Activated CD8-positive, alpha-beta T cell treated with anti-CD3 and anti-CD28 coated beads, Interleukin-2, amount 10 ng/mL, durations not matched to agents 7 days and 5 days (primary cell): ENCODE measurements at regions not wholly inside any gene's neighbourhood (a gene's known extent, or its start where the extent isn't known, plus 50 kb on each side); places are given as distances from the start of the nearest gene placed in this dataset.
"Not testable (repeated sequence)": the region's sequence is repeated elsewhere in the genome, so short reads cannot be mapped to it uniquely, and the experiment has no call there.

Source experiments
- ATAC-seq: fragments of 150-1000 bp; cut with Tn5 transposase; one replicate; pipeline ENCODE4 v1.10.0; 2021; ENCODE audit warnings: moderate library complexity
- CTCF ChIA-PET: fragments of 350-600 bp; sonication (Branson Sonifier 250); formaldehyde crosslinking; loops from one replicate; lab custom pipeline; 2021; ENCODE audit warnings: antibody characterized with exemption; lab: Charles Lee
- POLR2A ChIA-PET: fragments of 350-600 bp; sonication (Branson Sonifier 250); formaldehyde crosslinking; loops from one replicate; lab custom pipeline; 2021; ENCODE audit warnings: antibody characterized with exemption; lab: Charles Lee
- DNase-seq: peaks from one replicate; pipeline ENCODE4 v3.0.0-alpha.2; 2020
- H3K27ac Mint-ChIP-seq: one replicate; pipeline ENCODE4 v1.8.0; 2021; ENCODE audit warnings: mild to moderate bottlenecking, mixed read lengths
- H3K27me3 Mint-ChIP-seq: one replicate; pipeline ENCODE4 v1.8.0; 2021; ENCODE audit warnings: low read depth, mixed read lengths
- H3K36me3 Mint-ChIP-seq: one replicate; pipeline ENCODE4 v1.8.0; 2021; ENCODE audit warnings: low read depth, mixed read lengths
- H3K4me1 Mint-ChIP-seq: one replicate; pipeline ENCODE4 v1.8.0; 2021; ENCODE audit warnings: low read depth, mixed read lengths
- H3K4me3 Mint-ChIP-seq: one replicate; pipeline ENCODE4 v1.8.0; 2021; ENCODE audit warnings: mild to moderate bottlenecking, mixed read lengths
- H3K9me3 Mint-ChIP-seq: one replicate; pipeline ENCODE4 v1.8.0; 2022; ENCODE audit warnings: mixed read lengths; ENCODE audit not compliant: insufficient read depth

- H3K4me1 Mint-ChIP-seq = no peaks in the 10 kb centered on the region
- no peaks in the 10 kb centered on the region for H3K36me3 Mint-ChIP-seq
- ATAC-seq (no peak), DNase-seq (no peak)
- no peak overlapping the region for H3K4me3 Mint-ChIP-seq
- H3K27ac Mint-ChIP-seq = no peak overlapping the region
- ChIA-PET POLR2A (no interaction called here), CTCF (no interaction called here)
- H3K9me3 Mint-ChIP-seq = peaks cover 5% of the 10 kb centered on the region
- H3K27me3 Mint-ChIP-seq = no peaks in the 10 kb centered on the region
Measured at GRCh38 chr11:37881741-37882140, 1283.7 kb upstream of the RAG2 start.

- no peaks in the 10 kb centered on the region for H3K27me3 Mint-ChIP-seq
Measured at GRCh38 chr11:37861671-37862070, 1263.6 kb upstream of the RAG2 start.

DNA sequence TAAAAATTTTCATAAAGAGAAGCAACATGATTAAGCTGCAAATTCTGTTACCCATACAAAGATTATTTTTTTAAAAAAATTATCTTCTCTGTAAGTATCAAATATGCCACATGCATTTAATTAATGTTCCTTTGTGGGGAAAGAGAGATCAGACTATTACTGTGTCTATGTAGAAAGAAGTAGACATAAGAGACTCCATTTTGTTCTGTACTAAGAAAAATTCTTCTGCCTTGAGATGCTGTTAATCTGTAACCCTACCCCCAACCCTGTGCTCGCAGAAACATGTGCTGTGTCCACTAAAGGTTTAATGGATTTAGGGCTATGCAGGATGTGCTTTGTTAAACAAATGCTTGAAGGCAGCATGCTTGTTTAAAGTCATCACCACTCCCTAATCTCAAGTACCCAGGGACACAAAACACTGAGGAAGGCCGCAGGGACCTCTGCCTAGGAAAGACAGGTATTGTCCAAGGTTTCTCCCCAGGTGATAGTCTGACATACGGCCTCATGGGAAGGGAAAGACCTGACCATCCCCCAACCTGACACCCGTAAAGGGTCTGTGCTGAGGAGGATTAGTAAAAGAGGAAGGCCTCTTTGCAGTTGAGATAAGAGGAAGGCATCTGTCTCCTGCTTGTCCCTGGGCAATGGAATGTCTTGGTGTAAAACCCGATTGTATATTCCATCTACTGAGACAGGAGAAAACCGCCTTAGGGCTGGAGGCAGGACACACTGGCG is 1260.9 kb upstream of the RAG2 start:
- H3K4me1 Mint-ChIP-seq, ATAC-seq, H3K36me3 Mint-ChIP-seq, H3K27ac Mint-ChIP-seq, H3K27me3 Mint-ChIP-seq, DNase-seq, H3K4me3 Mint-ChIP-seq, H3K9me3 Mint-ChIP-seq, POLR2A ChIA-PET, CTCF ChIA-PET: not testable (repeated sequence)

More at GRCh38 chr11:37861671-37862070, 1263.6 kb upstream of the RAG2 start:
- Mint-ChIP-seq H3K9me3 (no peaks in the 10 kb centered on the region), H3K4me3 (no peak overlapping the region), H3K4me1 (no peaks in the 10 kb centered on the region), H3K27ac (no peak overlapping the region), H3K36me3 (no peaks in the 10 kb centered on the region)
- CTCF ChIA-PET = no interaction called here
- DNase-seq (no peak), ATAC-seq (no peak)
- POLR2A ChIA-PET = no interaction called here

- no peak for ATAC-seq
- Mint-ChIP-seq H3K4me3 (no peak overlapping the region), H3K27me3 (no peaks in the 10 kb centered on the region), H3K27ac (no peak overlapping the region), H3K4me1 (no peaks in the 10 kb centered on the region), H3K36me3 (no peaks in the 10 kb centered on the region), H3K9me3 (peaks cover 5% of the 10 kb centered on the region)
- DNase-seq = no peak
- POLR2A ChIA-PET = no interaction called here
- CTCF ChIA-PET = no interaction called here
Measured at GRCh38 chr11:37858398-37858797, 1260.4 kb upstream of the RAG2 start.

GRCh38 chr11:37857726-37858125 is 1259.7 kb upstream of the RAG2 start:
- Mint-ChIP-seq H3K36me3 (no peaks in the 10 kb centered on the region), H3K9me3 (peaks cover 5% of the 10 kb centered on the region), H3K4me1 (no peaks in the 10 kb centered on the region), H3K27me3 (no peaks in the 10 kb centered on the region), H3K27ac (no peak overlapping the region), H3K4me3 (no peak overlapping the region)
- ChIA-PET POLR2A (no interaction called here), CTCF (no interaction called here)
- DNase-seq (no peak), ATAC-seq (no peak)

DNA sequence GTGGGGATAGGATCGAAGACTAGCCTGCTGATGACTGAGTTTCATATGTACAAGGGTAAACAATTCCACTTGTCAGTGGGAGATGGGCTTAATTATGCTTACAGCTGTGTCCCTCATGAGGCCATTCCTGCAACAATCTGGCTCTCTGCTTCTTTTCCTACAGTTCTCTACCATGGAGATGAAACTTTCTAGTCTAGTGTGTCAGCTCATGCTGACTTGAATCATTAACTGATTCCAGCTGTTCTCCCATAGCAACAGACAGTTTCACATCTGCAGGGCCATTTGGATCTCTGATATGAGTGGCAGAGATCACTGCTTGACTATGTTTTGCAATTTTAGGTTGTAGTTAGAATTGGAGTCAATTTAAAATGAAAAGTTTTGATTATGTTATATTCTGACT is 1251.7 kb upstream of the RAG2 start:
- Mint-ChIP-seq H3K9me3 (peaks cover 8% of the 10 kb centered on the region), H3K36me3 (no peaks in the 10 kb centered on the region), H3K27me3 (no peaks in the 10 kb centered on the region), H3K27ac (no peak overlapping the region), H3K4me1 (no peaks in the 10 kb centered on the region), H3K4me3 (no peak overlapping the region)
- ChIA-PET POLR2A (no interaction called here), CTCF (no interaction called here)
- DNase-seq = no peak
- no peak for ATAC-seq

- CTCF ChIA-PET = no interaction called here
- H3K4me1 Mint-ChIP-seq = no peaks in the 10 kb centered on the region
- ATAC-seq = no peak
- no peak overlapping the region for H3K4me3 Mint-ChIP-seq
- H3K9me3 Mint-ChIP-seq = peaks cover 13% of the 10 kb centered on the region
- H3K36me3 Mint-ChIP-seq = no peaks in the 10 kb centered on the region
- POLR2A ChIA-PET = no interaction called here
- no peak for DNase-seq
- H3K27ac Mint-ChIP-seq = no peak overlapping the region
- H3K27me3 Mint-ChIP-seq = no peaks in the 10 kb centered on the region
Measured at GRCh38 chr11:37843603-37844002, 1245.6 kb upstream of the RAG2 start.

DNA sequence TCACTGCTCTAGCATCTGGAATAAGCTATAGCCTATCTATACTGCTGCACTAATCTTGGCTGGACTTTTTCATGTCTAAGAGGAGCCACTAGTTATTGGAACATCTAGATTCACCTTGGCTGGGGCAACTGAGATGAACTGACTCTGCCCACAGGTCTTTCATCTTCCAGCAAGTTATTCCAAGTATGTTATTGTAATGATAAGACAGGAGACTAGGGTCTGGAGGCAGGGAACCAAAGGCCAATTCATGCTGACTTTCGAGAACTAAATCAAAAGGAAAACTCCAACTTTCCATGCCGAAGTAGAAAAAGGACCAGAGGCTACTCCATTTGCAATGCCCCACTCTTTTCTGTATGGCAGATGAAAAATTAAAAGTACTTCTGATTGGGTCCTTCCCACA is 1243.0 kb upstream of the RAG2 start:
- POLR2A ChIA-PET = no interaction called here
- no peaks in the 10 kb centered on the region for H3K36me3 Mint-ChIP-seq

GRCh38 chr11:37840345-37840744 is 1242.3 kb upstream of the RAG2 start:
- H3K36me3 Mint-ChIP-seq, H3K27me3 Mint-ChIP-seq, DNase-seq, CTCF ChIA-PET, H3K9me3 Mint-ChIP-seq, POLR2A ChIA-PET, H3K4me3 Mint-ChIP-seq, H3K27ac Mint-ChIP-seq, ATAC-seq, H3K4me1 Mint-ChIP-seq: not testable (repeated sequence)

More for the DNA sequence above, 1243.0 kb upstream of the RAG2 start:
- no peaks in the 10 kb centered on the region for H3K4me1 Mint-ChIP-seq
- CTCF ChIA-PET = no interaction called here
- peaks cover 8% of the 10 kb centered on the region for H3K9me3 Mint-ChIP-seq
- no peak overlapping the region for H3K27ac Mint-ChIP-seq
- H3K27me3 Mint-ChIP-seq = no peaks in the 10 kb centered on the region
- DNase-seq = no peak
- no peak for ATAC-seq
- H3K4me3 Mint-ChIP-seq = no peak overlapping the region

DNA sequence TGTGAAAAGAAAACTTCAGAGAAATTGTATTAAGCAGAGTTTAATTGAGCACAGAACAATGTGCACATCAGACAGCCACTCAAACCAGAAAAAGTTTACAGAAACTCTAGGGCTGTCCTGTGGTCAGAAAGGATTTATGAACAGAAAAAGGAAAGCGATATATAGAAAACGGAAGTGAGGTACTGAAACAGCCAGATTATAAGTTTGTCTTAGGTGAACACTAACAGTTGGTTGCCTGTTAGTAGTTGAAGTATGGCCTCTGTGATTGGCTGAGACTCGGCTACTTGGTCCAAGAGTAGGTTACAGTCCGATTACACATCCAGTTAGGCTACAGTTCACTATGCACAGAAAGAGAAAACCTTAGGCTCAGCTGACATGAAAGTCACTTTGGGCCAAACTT is 1232.5 kb upstream of the RAG2 start:
- ChIA-PET CTCF (no interaction called here), POLR2A (no interaction called here)

GRCh38 chr11:37817727-37818270 is 1219.8 kb upstream of the RAG2 start:
- ChIA-PET POLR2A (no interaction called here), CTCF (no interaction called here)
- Mint-ChIP-seq H3K27ac (no peak overlapping the region), H3K27me3 (no peaks in the 10 kb centered on the region), H3K9me3 (peaks cover 31% of the 10 kb centered on the region), H3K4me3 (no peak overlapping the region), H3K36me3 (no peaks in the 10 kb centered on the region), H3K4me1 (no peaks in the 10 kb centered on the region)
- DNase-seq (no peak), ATAC-seq (no peak)

More for the DNA sequence above, 1232.5 kb upstream of the RAG2 start:
- Mint-ChIP-seq H3K4me3 (no peak overlapping the region), H3K27ac (no peak overlapping the region), H3K27me3 (no peaks in the 10 kb centered on the region), H3K4me1 (no peaks in the 10 kb centered on the region), H3K9me3 (peaks cover 17% of the 10 kb centered on the region), H3K36me3 (no peaks in the 10 kb centered on the region)
- DNase-seq (no peak), ATAC-seq (no peak)

- peaks cover 18% of the 10 kb centered on the region for H3K9me3 Mint-ChIP-seq
- POLR2A ChIA-PET = no interaction called here
- H3K27ac Mint-ChIP-seq = no peak overlapping the region
- ATAC-seq = no peak
- no peaks in the 10 kb centered on the region for H3K27me3 Mint-ChIP-seq
- no peaks in the 10 kb centered on the region for H3K36me3 Mint-ChIP-seq
- CTCF ChIA-PET = no interaction called here
- no peak overlapping the region for H3K4me3 Mint-ChIP-seq
- no peaks in the 10 kb centered on the region for H3K4me1 Mint-ChIP-seq
- no peak for DNase-seq
Measured at GRCh38 chr11:37812281-37812880, 1214.3 kb upstream of the RAG2 start.
